GM03348 (cell line): ENCODE measurements at regions not wholly inside any gene's neighbourhood (a gene's known extent, or its start where the extent isn't known, plus 50 kb on each side); places are given as distances from the start of the nearest gene placed in this dataset.
"Not testable (repeated sequence)": the region's sequence is repeated elsewhere in the genome, so short reads cannot be mapped to it uniquely, and the experiment has no call there.

Experiments
- DNase-seq: peaks from one replicate; pipeline ENCODE4 v3.0.0; 2012; ENCODE audit warnings: low spot score

DNA sequence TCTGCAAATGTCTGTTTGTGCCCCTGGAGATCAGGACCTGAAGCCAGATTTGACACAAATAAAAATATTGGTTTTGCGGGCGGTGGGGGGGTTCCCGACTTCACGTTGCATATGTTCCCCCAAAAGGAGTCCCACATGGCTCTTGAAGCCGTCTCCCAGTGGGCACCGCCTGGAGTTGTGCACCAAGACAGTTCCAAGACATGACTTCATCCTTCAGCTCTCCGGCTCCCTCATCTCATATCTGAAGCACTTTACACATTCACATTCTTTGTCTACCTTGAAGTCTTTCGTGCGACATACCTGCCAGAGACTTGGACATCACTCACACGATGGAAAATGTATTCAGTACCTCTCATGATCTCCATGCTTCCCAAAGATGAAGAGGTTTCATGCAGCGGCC lies 362.8 kb upstream of the FOXK1 start:
- no peak for DNase-seq

DNA sequence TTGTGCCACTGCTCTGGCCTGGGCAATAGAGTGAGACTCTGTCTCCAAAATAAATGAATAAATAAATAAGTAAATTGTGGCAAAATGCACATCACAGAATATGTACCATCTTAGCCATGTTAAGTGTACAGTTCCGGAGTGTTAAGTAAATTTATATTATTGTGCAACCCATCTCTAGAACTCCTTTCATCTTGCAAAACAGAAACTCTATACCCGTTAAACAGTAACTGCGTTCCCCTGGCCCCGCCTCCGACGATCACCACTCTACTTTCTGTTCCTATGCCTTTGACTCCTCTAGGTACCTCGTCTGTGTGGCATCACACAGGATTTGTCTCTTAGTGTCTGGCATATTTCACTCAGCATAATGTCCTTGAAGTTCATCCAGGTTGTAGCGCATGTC lies 356.4 kb upstream of the FOXK1 start:
- no peak for DNase-seq

DNA sequence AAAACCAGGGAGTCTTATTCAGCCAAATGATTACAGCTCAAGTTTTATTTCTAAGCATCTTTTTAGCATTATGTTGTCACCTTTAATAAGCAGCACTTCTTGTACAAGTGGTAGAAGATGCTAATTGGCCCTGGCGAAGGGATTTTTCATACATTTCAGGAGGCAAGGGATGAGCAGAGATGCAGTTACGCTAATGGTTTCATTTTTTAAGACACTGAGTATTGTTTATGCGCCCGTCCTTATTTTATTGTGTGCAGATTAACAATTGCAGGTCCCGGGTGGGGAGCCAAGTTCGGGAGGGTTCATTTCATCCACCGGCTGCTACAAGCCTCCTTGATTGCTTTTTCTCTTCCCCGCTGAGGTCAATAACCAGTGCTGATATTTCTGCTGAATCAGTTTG lies 350.4 kb upstream of the FOXK1 start:
- DNase-seq, result no peak

DNA sequence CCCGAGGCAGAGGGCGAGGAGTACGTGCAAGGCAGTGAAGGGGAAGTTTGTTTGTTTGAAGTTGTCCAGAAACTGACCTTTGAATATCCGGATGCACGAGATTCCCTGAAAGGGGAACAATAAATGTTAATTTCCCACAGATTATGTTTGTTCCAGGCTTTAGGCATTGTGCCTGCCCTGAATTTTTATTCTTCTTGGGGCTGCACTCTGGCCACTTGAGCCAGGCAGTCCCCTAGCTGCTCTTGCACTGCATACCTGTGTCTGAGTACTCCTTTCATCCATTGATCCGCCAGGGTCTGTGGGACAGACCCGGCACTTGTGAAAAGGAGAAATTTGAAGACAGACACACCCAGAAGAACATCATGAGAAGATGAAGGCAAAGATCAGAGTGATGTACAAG lies 343.5 kb upstream of the FOXK1 start:
- no peak for DNase-seq

DNA sequence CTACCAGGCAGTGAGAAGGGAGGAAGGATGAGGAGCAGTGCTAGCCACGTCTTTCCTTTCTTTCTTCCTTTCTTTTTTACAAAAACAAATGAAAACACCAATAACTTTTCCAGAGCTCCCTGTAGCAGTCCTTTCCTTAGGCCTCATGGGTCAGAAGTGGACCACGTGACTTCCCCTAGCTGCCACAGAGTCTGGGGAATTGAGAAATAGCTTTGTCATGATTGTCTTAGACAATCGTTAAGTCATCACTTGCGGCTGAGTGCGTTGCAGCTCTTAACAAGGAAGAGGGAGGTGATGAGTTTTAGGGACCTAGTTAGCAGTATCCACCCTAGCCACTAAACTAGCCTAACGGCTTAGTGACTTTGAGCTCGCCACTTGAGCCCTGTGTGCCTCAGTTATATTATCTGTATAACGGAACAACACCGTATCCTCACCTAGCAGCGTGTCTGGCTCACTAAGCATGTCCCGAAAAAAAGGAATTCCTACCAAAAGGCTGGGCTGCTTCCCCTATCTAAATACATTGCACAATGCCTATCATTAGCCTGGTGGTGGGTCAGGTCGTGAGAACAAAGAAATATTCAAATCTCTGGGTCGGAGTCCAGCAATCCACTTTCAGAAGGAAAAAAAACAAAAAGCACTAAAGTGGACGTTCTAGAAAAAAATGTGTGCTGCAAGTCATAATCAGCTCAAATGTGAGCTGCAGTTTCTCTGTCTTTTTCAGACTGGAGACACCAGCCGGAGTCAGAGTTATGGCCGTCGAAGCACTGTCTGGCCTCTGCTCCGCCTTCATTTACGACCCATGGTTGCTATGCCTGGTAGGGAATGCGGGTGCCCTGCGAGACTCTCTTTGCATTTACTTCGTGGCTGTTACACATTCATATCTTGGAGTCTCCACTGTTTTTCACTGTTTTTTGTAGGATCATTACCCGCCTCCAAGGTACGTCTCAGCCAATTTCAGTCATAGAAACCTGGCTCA lies 338.5 kb upstream of the FOXK1 start:
- no peak for DNase-seq

DNA sequence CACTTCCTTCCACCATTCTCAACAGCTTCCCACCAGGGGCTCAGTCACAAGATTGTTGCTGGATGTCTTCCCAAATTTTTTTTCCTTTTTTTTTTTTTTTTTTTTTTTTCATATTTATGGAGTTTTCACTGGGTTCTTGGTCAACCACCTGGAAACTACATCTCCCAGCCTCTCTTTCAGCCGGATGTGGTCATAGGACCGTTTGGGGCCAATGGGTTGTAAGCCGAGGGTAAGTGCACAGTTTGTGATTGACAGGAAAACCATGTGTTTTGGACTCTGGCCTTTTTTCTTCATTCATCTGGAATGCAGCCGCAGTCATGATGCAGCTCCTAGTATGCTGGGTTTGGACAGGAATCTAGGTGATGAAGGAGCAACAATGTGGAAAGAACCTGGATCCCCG lies 337.1 kb upstream of the FOXK1 start:
- no peak for DNase-seq

DNA sequence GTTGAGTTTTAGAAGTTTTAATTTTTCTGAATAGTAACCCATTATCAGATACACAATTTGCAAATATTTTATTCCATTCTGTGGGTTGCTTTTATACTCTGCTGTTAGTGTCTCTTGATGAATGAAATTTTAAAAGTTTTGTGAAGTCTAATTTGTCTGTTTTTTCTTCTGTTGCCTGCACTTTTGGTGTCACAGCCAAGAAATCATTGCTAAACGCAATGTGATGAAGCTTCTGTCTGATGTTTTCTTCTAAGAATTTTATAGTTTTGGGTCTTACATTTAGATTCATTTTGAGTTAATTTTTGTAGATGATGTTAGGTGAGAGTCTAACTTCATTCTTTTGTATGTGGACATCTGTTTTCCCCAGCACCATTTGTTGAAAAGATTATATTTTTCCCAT lies 330.0 kb upstream of the FOXK1 start:
- no peak for DNase-seq

DNA sequence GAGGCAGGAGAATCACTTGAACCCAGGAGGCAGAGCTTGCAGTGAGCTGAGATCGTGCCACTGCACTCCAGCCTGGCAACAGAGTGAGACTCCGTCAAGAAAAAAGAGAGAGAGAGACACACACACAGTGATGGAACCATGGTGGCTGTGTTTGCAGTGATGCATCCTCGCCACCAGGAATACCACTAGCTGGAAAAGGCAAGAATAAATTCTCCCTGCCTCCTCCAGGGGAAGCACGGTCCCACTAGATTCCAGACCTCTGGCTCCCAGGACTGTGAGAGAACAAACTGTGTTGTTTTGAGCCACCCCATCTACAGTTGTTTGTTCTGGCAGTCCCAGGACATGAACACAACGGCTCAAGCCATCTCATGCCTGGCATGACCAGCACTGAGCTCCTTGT lies 320.3 kb upstream of the FOXK1 start:
- DNase-seq, result no peak

DNA sequence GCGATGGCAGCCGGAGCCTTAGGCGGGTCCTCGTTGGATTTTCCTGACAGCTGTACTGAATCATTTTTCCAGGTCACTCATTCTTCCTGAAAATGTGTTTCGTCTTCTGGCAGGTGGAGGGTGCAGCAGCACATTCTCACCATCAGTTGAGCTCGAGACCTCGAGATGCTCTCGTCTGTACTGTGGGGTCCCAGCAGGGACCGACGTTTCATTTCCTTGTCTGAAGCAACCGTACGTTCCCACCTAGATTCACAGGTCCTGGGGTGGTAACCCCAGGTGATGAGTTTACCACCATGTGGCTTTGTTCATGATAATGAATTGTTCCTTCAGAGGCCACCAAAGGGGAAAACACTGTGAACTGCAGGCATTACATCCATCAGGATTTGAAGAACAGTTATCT lies 298.5 kb upstream of the FOXK1 start:
- DNase-seq, result no peak

DNA sequence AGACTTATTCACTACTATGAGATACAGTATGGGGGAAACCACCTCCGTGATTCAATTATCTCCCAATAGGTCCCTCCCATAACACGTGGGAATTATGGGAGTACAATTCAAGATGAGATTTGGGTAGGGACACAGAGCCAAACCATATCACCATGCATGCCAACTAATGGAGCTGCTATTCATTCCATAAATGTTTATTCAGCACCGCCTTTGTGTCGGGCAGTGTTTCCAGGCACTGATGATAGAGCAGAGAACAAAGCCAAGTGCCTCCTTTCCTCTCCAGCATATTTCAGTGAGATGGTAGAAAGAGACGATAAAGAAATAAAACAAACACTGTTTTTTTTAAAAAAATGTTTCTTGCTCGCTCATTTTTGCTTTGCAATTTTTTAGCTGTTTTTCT lies 295.9 kb upstream of the FOXK1 start:
- DNase-seq, result no peak

DNA sequence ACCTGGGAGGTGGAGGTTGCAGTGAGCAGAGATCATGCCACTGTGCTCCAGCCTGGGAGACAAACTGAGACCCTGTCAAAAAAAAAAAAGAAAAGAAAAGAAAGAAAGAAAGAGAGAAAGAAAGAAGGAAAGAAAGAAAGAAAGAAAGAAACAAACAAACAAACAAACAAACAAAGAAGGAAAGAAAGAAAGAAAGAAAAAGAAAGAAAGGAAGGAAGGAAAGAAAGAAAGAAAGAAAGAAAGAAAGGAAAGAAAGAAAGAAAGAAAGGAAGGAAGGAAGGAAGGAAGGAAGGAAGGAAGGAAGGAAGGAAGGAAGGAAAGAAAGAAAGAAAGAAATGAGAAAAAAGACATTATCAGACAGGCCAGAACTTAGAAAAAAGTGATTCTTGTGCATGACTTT lies 291.0 kb upstream of the FOXK1 start:
- DNase-seq, result not testable (repeated sequence)

DNA sequence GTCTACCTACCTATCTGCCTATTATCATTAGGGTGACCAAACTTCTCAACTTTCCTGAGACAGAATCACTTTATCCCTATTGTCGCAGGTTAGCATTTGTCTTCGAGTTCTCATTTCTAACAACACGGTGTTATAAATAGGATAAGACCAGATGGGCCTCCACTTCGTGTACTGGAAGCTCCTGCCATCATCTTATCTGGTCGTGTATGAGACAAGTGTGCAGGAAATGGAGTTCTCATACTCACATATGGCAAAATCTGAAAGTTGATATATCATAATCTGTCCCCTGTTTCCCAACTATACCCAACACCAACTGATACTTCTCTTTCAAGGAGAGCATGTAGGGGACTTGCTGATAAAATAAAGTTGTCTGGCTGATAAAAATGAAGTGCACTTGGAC lies 287.4 kb upstream of the FOXK1 start:
- DNase-seq, result no peak

DNA sequence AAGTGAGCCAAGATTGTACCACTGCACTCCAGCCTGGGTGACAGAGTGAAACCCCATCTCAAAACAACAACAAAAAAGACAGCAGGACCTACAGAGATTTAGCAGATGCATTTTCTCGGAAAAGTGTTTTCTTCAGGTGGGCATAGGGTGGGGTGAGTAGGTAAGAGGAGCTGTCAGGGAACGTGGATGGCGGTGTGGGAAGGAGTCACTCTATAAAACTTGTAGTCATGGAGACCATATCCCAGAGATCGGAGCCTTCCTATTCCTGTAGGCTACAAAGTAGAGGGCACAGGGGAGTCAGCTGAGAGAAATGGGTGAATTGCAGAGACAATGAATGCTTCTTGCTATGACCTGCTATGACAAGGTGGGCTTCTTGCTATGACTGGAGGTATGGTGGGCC lies 283.0 kb upstream of the FOXK1 start:
- DNase-seq, result no peak

DNA sequence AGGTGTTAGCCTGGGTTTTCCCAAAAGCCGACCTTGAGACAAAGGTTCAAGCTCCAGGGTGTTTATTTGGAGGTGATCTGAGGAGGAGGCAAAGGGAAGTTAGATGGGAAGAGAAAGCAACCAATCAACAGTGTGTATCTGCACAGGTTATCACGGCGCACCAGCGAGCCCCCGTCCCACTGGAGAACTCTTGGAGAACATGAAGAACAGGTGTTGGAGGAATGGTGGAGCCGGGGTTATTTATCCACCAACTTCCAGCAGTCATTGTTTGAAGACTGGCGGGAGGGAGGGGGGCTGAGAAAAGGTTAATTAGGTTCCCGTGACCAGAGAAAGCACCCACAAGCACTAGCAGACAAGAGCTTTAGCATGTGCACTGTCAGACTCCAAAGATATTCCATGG lies 282.5 kb upstream of the FOXK1 start:
- no peak for DNase-seq

DNA sequence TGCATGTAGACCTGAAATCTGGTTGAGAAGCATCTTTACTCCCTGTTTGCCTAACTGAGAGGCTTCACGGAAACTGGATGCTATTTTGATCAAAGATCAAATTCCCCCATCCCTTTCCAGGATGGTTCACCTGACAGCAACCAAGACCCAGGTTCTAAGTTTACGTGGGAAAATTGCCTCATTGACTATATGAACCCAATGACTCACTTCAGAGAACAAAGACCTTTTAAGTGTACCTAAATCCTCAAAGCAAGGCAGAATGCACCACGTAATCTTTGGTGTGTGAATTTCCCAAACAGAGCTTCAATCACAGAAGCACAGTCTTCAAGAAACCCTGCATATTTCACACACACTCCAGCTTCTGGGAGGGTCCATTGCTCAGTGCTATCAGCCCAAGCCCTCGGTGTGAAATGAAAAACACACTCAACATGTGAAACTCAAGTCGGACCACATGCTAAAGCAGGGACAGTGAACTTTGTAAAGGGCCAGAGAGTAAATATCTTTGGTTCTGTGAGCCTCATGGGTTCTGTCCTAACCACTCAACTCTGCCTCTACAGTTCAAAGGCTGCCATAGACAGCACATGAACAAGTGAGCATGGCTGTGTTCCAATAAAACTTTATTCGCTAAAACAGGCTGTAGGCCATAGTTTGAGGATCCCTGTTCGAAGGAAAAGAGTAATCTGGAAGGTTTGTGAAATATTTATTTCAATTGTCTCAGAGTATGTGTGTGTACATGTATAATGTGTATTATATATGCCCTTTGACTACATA lies 275.6 kb upstream of the FOXK1 start:
- DNase-seq, result no peak

DNA sequence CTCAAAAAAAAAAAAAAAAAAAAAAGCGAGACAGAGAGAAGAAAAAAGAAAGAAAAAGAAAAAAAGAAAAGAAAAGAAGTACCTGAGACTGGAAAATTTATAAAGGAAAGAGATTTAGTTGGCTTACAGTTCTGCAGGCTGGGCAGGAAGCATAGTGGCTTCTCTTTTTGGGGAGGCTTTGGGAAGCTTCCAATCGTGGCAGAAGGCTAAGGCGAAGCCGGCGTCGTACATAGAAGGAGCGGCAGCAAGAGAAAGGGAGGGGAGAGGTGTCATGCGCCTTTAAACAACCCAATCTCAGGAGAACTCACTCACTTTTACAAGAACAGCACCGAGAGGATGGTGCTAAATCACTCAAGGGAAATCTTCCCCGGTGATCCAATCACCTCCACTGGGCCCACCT lies 272.1 kb upstream of the FOXK1 start:
- no peak for DNase-seq

DNA sequence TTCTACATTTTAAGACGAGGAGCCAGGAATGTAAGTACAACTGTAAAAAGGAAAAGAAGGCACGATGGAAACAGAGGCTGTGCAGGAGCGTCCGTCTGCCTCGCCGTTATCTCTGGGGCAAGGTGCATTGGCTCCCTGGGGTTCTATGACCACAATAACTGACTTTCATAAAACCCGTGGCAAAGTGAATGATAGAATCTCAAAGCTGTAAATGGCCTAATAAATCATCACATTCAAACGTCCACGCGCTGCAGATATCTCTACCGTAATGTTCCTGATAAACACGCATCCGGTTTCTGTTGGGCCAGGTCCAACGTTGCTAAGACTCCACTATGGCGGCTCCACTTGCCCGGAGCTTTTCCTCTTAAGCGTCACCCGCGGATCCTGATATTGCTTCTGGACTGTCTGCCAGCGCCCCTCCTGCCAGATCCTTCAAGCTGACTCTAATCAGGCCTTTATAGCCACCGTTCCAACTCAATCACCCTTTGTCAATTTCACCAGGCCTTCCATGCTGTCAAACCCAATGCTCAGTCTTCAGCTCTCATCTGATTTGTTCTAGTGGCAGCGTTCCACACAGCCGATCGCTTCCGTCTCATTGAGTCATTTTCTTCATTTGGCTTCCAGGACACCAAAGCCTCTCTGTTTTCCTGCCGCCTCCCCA lies 265.6 kb upstream of the FOXK1 start:
- no peak for DNase-seq

DNA sequence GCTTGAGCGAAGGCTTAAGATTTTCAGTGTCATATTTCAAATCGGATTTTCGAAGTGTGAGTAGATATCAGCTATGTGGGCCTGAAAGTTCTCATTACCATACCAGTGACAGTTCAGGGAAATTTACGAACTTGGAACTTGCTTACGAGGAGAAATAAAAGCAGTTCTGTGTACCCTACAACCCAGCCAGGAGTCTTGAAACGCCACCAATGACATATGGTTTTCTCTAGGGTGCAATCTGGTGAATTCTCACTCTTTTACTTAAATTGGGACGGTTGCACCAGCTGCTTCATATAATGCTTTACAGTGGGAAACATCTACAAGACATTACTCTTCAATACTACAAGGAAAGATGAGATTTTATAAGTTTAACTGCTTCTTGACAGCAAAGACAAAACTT lies 253.6 kb upstream of the FOXK1 start:
- no peak for DNase-seq

DNA sequence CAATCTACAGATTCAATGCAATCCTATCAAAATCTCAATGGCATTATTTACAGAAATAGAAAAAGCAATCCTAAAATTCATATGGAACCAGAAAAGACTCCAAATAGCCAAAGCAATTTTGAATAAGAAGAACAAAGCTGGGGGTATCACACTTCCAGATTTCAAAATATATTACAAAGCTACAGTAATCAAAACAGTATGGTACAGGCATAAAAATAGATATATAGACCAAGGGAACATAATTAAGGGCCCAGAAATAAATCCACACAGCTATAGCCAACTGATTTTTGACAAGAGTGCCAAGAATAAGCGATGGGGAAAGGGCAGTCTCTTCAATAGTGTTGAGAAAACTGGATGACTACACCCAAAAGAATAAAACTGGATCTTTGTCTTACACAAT lies 251.9 kb upstream of the FOXK1 start:
- DNase-seq, result no peak

DNA sequence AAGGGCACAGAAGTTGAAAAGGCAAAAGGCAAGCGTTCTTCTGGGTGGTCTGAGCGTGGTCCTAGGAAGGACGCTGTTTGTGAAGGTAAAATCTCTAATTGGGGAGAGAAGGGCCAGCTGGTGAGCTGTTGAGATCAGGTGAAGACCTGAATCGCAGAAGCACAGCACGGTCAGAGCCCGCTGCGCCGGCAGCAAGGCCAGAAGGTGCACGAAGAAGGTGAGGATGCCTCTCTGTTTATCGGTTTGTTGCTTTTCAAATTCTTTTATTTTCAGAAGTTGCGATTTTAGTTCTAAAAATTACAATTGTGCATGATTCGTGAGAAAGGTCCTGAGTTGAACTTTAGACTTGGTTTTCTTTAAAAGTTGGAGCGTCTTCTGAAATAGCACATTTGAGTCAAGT lies 247.8 kb upstream of the FOXK1 start:
- DNase-seq, result no peak

DNA sequence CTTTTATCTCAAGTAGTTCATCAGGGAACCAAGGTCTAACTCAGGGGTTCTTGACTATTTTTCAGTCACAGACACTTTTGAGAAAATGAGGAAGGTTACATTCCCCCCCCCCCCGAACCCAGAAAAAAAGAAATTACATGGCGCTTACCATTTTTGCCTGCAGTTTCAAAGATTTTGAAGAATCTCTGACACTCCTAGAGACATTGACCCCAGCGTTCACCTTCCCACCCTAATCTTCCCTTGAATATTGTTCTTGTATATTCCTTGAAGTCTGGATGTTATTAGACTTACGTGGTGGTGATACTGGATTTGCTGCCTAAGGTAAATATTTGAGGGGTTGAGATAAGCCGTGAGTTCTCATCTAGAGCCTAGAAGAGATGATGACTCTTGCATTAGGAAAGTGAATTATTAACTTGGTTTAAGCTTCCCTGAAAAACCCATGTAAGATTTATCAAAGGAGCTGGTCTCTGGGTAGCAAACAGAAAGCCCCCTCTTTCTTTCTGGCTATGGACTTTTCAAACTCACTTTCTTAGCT lies 245.7 kb upstream of the FOXK1 start:
- DNase-seq, result no peak

DNA sequence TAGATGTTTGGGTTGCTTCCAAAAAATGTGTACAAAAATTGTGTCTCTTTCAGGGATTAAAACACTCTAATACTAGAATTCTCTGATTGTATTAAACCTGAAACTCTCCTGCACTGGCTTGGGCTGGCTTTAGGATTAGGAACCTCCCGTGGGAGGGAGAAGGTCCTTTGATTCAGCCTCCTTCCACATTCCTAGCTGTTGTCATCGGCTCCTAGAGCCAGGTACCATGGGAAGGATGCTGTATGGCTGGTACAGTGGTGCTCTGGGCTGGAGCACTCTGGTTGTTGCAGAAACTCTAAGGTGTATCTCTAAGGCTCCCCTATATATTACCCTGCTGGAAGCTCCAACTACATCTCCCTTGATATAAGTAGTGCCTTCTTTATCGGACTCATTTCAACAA lies 245.2 kb upstream of the FOXK1 start:
- no peak for DNase-seq

DNA sequence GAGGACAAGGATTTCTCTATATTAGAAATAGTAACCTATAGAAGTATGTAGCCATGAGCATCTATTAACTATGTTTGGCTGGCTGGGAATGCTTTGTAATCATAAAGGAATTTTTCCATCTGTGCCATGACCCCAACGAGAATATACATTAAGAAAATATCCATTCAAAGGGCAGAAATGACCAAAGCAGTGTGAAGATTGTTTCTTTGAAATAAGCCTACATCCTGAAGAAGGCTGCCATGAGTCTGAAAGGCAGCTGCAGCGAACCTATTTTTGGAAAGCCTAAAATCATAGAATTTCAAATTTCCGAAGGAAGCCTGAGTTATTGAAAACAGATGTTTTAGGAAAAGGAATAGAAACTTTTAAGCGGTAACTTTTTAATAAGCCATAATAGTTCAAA lies 244.2 kb upstream of the FOXK1 start:
- no peak for DNase-seq
